Liver (tissue), 8 donors: ENCODE measurements at regions not wholly inside any gene's neighbourhood (a gene's known extent, or its start where the extent isn't known, plus 50 kb on each side); places are given as distances from the start of the nearest gene placed in this dataset.

Experiments
- DNase-seq: peaks from one replicate; pipeline ENCODE4 v3.0.0-alpha.2; 2017; ENCODE audit warnings: low spot score
- H3K27ac ChIP-seq, 2 donors: one replicate each; pipeline ENCODE4 v1.7.0; 2013; ENCODE audit warnings: inconsistent platforms in 2 of 2, low read length in 2 of 2, control low read depth in 1 of 2, low read depth in 1 of 2, mild to moderate bottlenecking in 1 of 2
- H3K27me3 ChIP-seq, 4 donors: one replicate each; pipeline versions ENCODE4 v1.6.1 to v1.7.0; 2013; ENCODE audit warnings: low read length in 3 of 4, inconsistent platforms in 1 of 4, mild to moderate bottlenecking in 1 of 4, moderate library complexity in 1 of 4; ENCODE audit not compliant: control insufficient read depth in 4 of 4, insufficient read depth in 4 of 4
- H3K36me3 ChIP-seq, 4 donors: one replicate each; pipeline versions ENCODE4 v1.6.1 to v1.7.0; 2013; ENCODE audit warnings: low read length in 3 of 4, mild to moderate bottlenecking in 3 of 4, low read depth in 1 of 4, moderate library complexity in 1 of 4; ENCODE audit not compliant: control insufficient read depth in 4 of 4, insufficient read depth in 3 of 4
- H3K4me1 ChIP-seq, 4 donors: one replicate each; pipeline versions ENCODE4 v1.6.1 to v1.7.0; 2013; ENCODE audit warnings: low read length in 3 of 4, mild to moderate bottlenecking in 3 of 4, moderate library complexity in 1 of 4; ENCODE audit not compliant: control insufficient read depth in 4 of 4, insufficient read depth in 4 of 4
- H3K4me3 ChIP-seq, 3 donors: one replicate each; pipeline versions ENCODE4 v1.6.1 to v1.7.0; 2013; ENCODE audit warnings: low read length in 3 of 3, control low read depth in 1 of 3, low read depth in 1 of 3, mild to moderate bottlenecking in 1 of 3
- H3K9ac ChIP-seq, 2 donors: one replicate each; pipeline ENCODE4 v1.7.0; 2013; ENCODE audit warnings: low read length in 2 of 2, mild to moderate bottlenecking in 2 of 2, moderate library complexity in 2 of 2, control low read depth in 1 of 2, low read depth in 1 of 2
- H3K9me3 ChIP-seq, 4 donors: one replicate each; pipeline versions ENCODE4 v1.6.1 to v1.7.0; 2013; ENCODE audit warnings: low read length in 3 of 4; ENCODE audit not compliant: control insufficient read depth in 4 of 4
- EGR1 ChIP-seq, 2 donors: IDR thresholded peaks; 2 replicates each; pipeline ENCODE4 v1.6.1; 2016 to 2018; ENCODE audit warnings: antibody characterized with exemption in 2 of 2, low read depth in 2 of 2
- FOXA1 ChIP-seq: IDR thresholded peaks from 2 replicates; pipeline ENCODE4 v1.6.1; 2016; ENCODE audit warnings: antibody characterized with exemption
- FOXA2 ChIP-seq: IDR thresholded peaks from 2 replicates; pipeline ENCODE4 v1.6.1; 2016; ENCODE audit warnings: antibody characterized with exemption
- GABPA ChIP-seq, 2 donors: IDR thresholded peaks in 1 of 2; conservative IDR thresholded peaks in 1 of 2; 2 replicates each; pipeline ENCODE4 v1.6.1; 2016; ENCODE audit warnings: antibody characterized with exemption in 2 of 2, mild to moderate bottlenecking in 1 of 2, moderate library complexity in 1 of 2
- HNF4A ChIP-seq, 2 donors: conservative IDR thresholded peaks; 2 replicates each; pipeline ENCODE4 v1.6.1; 2016; ENCODE audit warnings: antibody characterized with exemption in 2 of 2, mild to moderate bottlenecking in 2 of 2
- HNF4G ChIP-seq: IDR thresholded peaks from 2 replicates; pipeline ENCODE4 v1.6.1; 2016; ENCODE audit warnings: antibody characterized with exemption
- JUND ChIP-seq, 2 donors: IDR thresholded peaks; 2 replicates each; pipeline ENCODE4 v1.6.1; 2016; ENCODE audit warnings: antibody characterized with exemption in 2 of 2
- NR2F2 ChIP-seq: IDR thresholded peaks from 2 replicates; pipeline ENCODE4 v1.6.1; 2016; ENCODE audit warnings: antibody characterized with exemption
- RXRA ChIP-seq, 2 donors: IDR thresholded peaks; 2 replicates each; pipeline ENCODE4 v1.6.1; 2017 to 2018; ENCODE audit warnings: antibody characterized with exemption in 2 of 2, mild to moderate bottlenecking in 1 of 2
- SP1 ChIP-seq: IDR thresholded peaks from 2 replicates; pipeline ENCODE4 v1.6.1; 2018; ENCODE audit warnings: antibody characterized with exemption, mild to moderate bottlenecking
- TAF1 ChIP-seq: conservative IDR thresholded peaks from 2 replicates; pipeline ENCODE4 v1.6.1; 2016; ENCODE audit warnings: antibody characterized with exemption, mild to moderate bottlenecking
- YY1 ChIP-seq: IDR thresholded peaks from 2 replicates; pipeline ENCODE4 v1.6.1; 2016; ENCODE audit warnings: antibody characterized with exemption, mild to moderate bottlenecking
- WGBS: extraction: QIAGEN DNeasy Blood & Tissue Kit; methylation state at CpG from one replicate; pipeline ENCODE4 v1.1.7; 2013; 5-methylcytosine and 5-hydroxymethylcytosine counted together
- TF ChIP-seq, protein P1 (sequence below): IDR thresholded peaks from 2 replicates; pipeline ENCODE4 v1.6.1; 2016; ENCODE audit warnings: antibody characterized with exemption, mild to moderate bottlenecking
- TF ChIP-seq, protein P2 (sequence below): IDR thresholded peaks from 2 replicates; pipeline ENCODE4 v1.6.1; 2016; ENCODE audit warnings: antibody characterized with exemption
- TF ChIP-seq, protein P3 (sequence below): IDR thresholded peaks from 2 replicates; pipeline ENCODE4 v1.6.1; 2016; ENCODE audit warnings: antibody characterized with exemption
- TF ChIP-seq, protein P4 (sequence below): fragments of 150-350 bp; IDR thresholded peaks from 2 replicates; pipeline ENCODE4 v1.5.1; 2017; ENCODE audit warnings: improper control_type of control experiment, low read depth, low read length; ENCODE audit not compliant: missing input control
- donor health status: healthy.
- donor health status: healthy.
- donor health status: healthy.
- donor health status: healthy.
- donor health status: healthy.

DNA sequence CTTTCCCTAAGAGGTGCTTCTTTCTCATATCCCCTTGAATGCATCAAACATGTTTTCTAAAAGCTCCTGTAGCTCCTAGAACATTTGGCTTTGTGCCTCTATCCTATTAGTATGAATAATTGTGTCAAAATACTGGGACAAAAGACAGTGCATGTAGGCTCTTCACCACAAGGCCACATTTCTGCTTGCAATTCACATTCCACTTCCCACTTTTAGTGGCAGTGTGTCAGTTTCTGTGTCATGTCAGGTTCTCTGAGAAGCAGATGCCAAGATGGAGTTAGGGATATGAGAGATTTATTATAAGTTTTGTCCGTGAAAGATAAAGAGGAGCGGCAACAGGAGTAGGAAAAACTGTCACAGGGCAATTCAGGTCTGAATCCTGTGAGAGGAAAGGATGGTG lies 61.3 kb upstream of the GPRIN3 start:
- no peaks in the 10 kb centered on the region for H3K9me3 ChIP-seq
- no peaks in the 10 kb centered on the region for H3K27me3 ChIP-seq
- no peaks in the 10 kb centered on the region for H3K4me1 ChIP-seq
- no peak overlapping the region for H3K9ac ChIP-seq
- H3K36me3 ChIP-seq, result no peaks in the 10 kb centered on the region
- WGBS, result 84% methylated on average over 2 of the region's 2 CpGs
- TF ChIP-seq HNF4G (no peak), YY1 (no peak), RXRA (IDR thresholded peaks at IDR 0.05) (no peak), FOXA1 (no peak)
- no peak overlapping the region for H3K4me3 ChIP-seq
- DNase-seq, result no peak
- H3K27ac ChIP-seq, result no peak overlapping the region

DNA sequence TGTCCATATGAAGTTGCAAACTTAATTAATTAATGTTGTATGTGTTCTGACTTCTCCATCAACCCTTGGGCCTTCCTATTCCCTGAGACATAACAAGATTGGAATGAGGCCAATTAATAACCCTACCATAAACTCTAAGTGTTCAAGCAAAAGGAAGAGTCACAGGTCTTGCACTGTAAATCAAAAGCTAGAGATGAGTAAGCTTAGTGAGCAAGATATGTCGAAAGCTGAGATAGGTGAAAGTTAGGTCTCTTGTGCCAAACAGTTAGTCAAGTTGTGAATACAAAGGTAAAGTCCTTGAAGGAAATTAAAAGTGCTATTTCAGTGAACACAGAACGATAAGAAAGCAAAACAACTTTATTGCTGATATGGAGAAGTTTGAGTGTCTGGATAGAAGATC lies 58.2 kb upstream of the GPRIN3 start:
- WGBS, result 63% methylated on average over 2 of the region's 2 CpGs
- Histone ChIP-seq H3K27me3 (no peaks in the 10 kb centered on the region), H3K9ac (no peak overlapping the region), H3K36me3 (no peaks in the 10 kb centered on the region), H3K4me1 (no peaks in the 10 kb centered on the region), H3K4me3 (no peak overlapping the region), H3K27ac (no peak overlapping the region), H3K9me3 (no peaks in the 10 kb centered on the region)
- DNase-seq, result no peak
- TF ChIP-seq, protein P1, sequence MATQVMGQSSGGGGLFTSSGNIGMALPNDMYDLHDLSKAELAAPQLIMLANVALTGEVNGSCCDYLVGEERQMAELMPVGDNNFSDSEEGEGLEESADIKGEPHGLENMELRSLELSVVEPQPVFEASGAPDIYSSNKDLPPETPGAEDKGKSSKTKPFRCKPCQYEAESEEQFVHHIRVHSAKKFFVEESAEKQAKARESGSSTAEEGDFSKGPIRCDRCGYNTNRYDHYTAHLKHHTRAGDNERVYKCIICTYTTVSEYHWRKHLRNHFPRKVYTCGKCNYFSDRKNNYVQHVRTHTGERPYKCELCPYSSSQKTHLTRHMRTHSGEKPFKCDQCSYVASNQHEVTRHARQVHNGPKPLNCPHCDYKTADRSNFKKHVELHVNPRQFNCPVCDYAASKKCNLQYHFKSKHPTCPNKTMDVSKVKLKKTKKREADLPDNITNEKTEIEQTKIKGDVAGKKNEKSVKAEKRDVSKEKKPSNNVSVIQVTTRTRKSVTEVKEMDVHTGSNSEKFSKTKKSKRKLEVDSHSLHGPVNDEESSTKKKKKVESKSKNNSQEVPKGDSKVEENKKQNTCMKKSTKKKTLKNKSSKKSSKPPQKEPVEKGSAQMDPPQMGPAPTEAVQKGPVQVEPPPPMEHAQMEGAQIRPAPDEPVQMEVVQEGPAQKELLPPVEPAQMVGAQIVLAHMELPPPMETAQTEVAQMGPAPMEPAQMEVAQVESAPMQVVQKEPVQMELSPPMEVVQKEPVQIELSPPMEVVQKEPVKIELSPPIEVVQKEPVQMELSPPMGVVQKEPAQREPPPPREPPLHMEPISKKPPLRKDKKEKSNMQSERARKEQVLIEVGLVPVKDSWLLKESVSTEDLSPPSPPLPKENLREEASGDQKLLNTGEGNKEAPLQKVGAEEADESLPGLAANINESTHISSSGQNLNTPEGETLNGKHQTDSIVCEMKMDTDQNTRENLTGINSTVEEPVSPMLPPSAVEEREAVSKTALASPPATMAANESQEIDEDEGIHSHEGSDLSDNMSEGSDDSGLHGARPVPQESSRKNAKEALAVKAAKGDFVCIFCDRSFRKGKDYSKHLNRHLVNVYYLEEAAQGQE, result no peak
- no peak for TF ChIP-seq HNF4G
- TF ChIP-seq SP1, result no peak
- TF ChIP-seq FOXA1, result no peak
- no peak for TF ChIP-seq NR2F2
- no peak for TF ChIP-seq RXRA (IDR thresholded peaks at IDR 0.05)
- no peak for TF ChIP-seq GABPA (IDR thresholded peaks at IDR 0.05 in 1 of 2, conservative IDR thresholded peaks at IDR 0.05 in 1 of 2)
- no peak for TF ChIP-seq JUND (IDR thresholded peaks at IDR 0.05)
- TF ChIP-seq, protein P2, sequence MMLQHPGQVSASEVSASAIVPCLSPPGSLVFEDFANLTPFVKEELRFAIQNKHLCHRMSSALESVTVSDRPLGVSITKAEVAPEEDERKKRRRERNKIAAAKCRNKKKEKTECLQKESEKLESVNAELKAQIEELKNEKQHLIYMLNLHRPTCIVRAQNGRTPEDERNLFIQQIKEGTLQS, result no peak
- no peak for TF ChIP-seq YY1
- no peak for TF ChIP-seq EGR1 (IDR thresholded peaks at IDR 0.05; ENCODE audit: low read depth in 2 of 2)
- no peak for TF ChIP-seq FOXA2
- TF ChIP-seq HNF4A (conservative IDR thresholded peaks at IDR 0.05), result no peak
- TF ChIP-seq, protein P3, sequence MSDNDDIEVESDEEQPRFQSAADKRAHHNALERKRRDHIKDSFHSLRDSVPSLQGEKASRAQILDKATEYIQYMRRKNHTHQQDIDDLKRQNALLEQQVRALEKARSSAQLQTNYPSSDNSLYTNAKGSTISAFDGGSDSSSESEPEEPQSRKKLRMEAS, result no peak
- TF ChIP-seq, protein P4, sequence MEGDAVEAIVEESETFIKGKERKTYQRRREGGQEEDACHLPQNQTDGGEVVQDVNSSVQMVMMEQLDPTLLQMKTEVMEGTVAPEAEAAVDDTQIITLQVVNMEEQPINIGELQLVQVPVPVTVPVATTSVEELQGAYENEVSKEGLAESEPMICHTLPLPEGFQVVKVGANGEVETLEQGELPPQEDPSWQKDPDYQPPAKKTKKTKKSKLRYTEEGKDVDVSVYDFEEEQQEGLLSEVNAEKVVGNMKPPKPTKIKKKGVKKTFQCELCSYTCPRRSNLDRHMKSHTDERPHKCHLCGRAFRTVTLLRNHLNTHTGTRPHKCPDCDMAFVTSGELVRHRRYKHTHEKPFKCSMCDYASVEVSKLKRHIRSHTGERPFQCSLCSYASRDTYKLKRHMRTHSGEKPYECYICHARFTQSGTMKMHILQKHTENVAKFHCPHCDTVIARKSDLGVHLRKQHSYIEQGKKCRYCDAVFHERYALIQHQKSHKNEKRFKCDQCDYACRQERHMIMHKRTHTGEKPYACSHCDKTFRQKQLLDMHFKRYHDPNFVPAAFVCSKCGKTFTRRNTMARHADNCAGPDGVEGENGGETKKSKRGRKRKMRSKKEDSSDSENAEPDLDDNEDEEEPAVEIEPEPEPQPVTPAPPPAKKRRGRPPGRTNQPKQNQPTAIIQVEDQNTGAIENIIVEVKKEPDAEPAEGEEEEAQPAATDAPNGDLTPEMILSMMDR, result no peak
- no peak for TF ChIP-seq TAF1
